CD14-positive monocyte (primary cell): ENCODE measurements at regions not wholly inside any gene's neighbourhood (a gene's known extent, or its start where the extent isn't known, plus 50 kb on each side); places are given as distances from the start of the nearest gene placed in this dataset.

Experiments used
- DNase-seq, 3 donors: peaks; one replicate each; pipeline ENCODE4 v3.0.0-alpha.2; 2011 to 2022
- H2AFZ ChIP-seq: 2 replicates; pipeline ENCODE4 v1.6.0; 2012; ENCODE audit warnings: mild to moderate bottlenecking, low read depth, low read length, inconsistent platforms; ENCODE audit not compliant: insufficient read depth, poor library complexity, severe bottlenecking
- H3K27ac ChIP-seq, 2 donors: 1 replicate in 1 of 2; 2 replicates in 1 of 2; pipeline ENCODE4 v1.5.1; 2012 to 2013; ENCODE audit warnings: low read length in 2 of 2, control low read depth in 1 of 2, inconsistent platforms in 1 of 2, low read depth in 1 of 2, mild to moderate bottlenecking in 1 of 2
- H3K27me3 ChIP-seq, 2 donors: one replicate each; pipeline versions ENCODE4 v1.6.0 to v1.6.1; 2011 to 2013; ENCODE audit warnings: low read length in 2 of 2; ENCODE audit not compliant: control insufficient read depth in 2 of 2, insufficient read depth in 2 of 2
- H3K36me3 ChIP-seq, 2 donors: replicated peaks in 1 of 2; 1 replicate in 1 of 2; 2 replicates in 1 of 2; pipeline versions ENCODE4 v1.5.1 to v1.6.1; 2012 to 2013; ENCODE audit warnings: low read length in 2 of 2, control low read depth in 1 of 2, inconsistent platforms in 1 of 2, mild to moderate bottlenecking in 1 of 2; ENCODE audit not compliant: insufficient read depth in 2 of 2, control insufficient read depth in 1 of 2
- H3K4me1 ChIP-seq, 2 donors: 1 replicate in 1 of 2; 2 replicates in 1 of 2; pipeline versions ENCODE4 v1.5.1 to v1.6.1; 2012 to 2013; ENCODE audit warnings: low read length in 2 of 2, control low read depth in 1 of 2, inconsistent platforms in 1 of 2, mild to moderate bottlenecking in 1 of 2, moderate library complexity in 1 of 2; ENCODE audit not compliant: insufficient read depth in 2 of 2, control insufficient read depth in 1 of 2
- H3K4me2 ChIP-seq: replicated peaks from 2 replicates; pipeline ENCODE3; 2012; ENCODE audit warnings: low read length, moderate library complexity, mild to moderate bottlenecking; ENCODE audit not compliant: poor library complexity, severe bottlenecking; ENCODE audit errors: extremely low read depth
- H3K4me3 ChIP-seq, 3 experiments: fragments of 200-600 bp in 1 of 3; sonication (generic) in 1 of 3; replicated peaks in 1 of 3; 1 replicate in 2 of 3; 2 replicates in 1 of 3; pipeline ENCODE4 v1.5.1; 2011 to 2013; ENCODE audit warnings: low read length in 3 of 3, mild to moderate bottlenecking in 3 of 3, control low read depth in 2 of 3, low read depth in 2 of 3, inconsistent platforms in 1 of 3, moderate library complexity in 1 of 3
- H3K79me2 ChIP-seq: 2 replicates; pipeline ENCODE4 v1.6.0; 2012; ENCODE audit warnings: mild to moderate bottlenecking, control low read depth, inconsistent platforms, low read length, moderate library complexity; ENCODE audit not compliant: insufficient read depth
- H3K9ac ChIP-seq: 2 replicates; pipeline ENCODE4 v1.6.0; 2017; ENCODE audit warnings: low read length, mild to moderate bottlenecking; ENCODE audit not compliant: insufficient read depth, poor library complexity, severe bottlenecking
- H3K9me3 ChIP-seq, 2 donors: replicated peaks in 1 of 2; 1 replicate in 1 of 2; 2 replicates in 1 of 2; pipeline versions ENCODE4 v1.5.1 to v1.6.1; 2012 to 2013; ENCODE audit warnings: low read length in 2 of 2, control low read depth in 1 of 2; ENCODE audit not compliant: control insufficient read depth in 1 of 2, insufficient read depth in 1 of 2
- H4K20me1 ChIP-seq: 2 replicates; pipeline ENCODE4 v1.6.0; 2012; ENCODE audit warnings: mild to moderate bottlenecking, low read length, control low read depth, moderate library complexity; ENCODE audit not compliant: insufficient read depth
- H3K27ac Mint-ChIP-seq, 7 donors: one replicate each; pipeline ENCODE4 v1.8.0; 2020; ENCODE audit warnings: mild to moderate bottlenecking in 7 of 7, mixed read lengths in 7 of 7, moderate library complexity in 6 of 7, inconsistent platforms in 2 of 7
- H3K27me3 Mint-ChIP-seq, 3 donors: one replicate each; pipeline ENCODE4 v1.8.0; 2021 to 2022; ENCODE audit warnings: low read depth in 3 of 3, mild to moderate bottlenecking in 3 of 3, mixed read lengths in 3 of 3, moderate library complexity in 3 of 3, inconsistent platforms in 1 of 3
- H3K36me3 Mint-ChIP-seq, 2 donors: one replicate each; pipeline ENCODE4 v1.8.0; 2020; ENCODE audit warnings: mixed read lengths in 2 of 2, inconsistent platforms in 1 of 2, mild to moderate bottlenecking in 1 of 2
- H3K4me1 Mint-ChIP-seq: one replicate; pipeline ENCODE4 v1.8.0; 2020; ENCODE audit warnings: mild to moderate bottlenecking, mixed read lengths
- H3K4me3 Mint-ChIP-seq, 2 donors: one replicate each; pipeline ENCODE4 v1.8.0; 2020; ENCODE audit warnings: mild to moderate bottlenecking in 2 of 2, mixed read lengths in 2 of 2, moderate library complexity in 1 of 2
- H3K9me3 Mint-ChIP-seq, 7 donors: one replicate each; pipeline ENCODE4 v1.8.0; 2020 to 2022; ENCODE audit warnings: mixed read lengths in 7 of 7, mild to moderate bottlenecking in 6 of 7, moderate library complexity in 6 of 7, inconsistent platforms in 2 of 7
- CTCF ChIP-seq: fragments of 200-600 bp; IDR thresholded peaks from one replicate; pipeline ENCODE4 v1.8.0; 2022; ENCODE audit warnings: antibody characterized with exemption, mild to moderate bottlenecking
- WGBS: methylation state at CpG from one replicate; pipeline ENCODE4 v1.1.5; 2013; ENCODE audit warnings: missing lambda C conversion rate; ENCODE audit not compliant: insufficient coverage; 5-methylcytosine and 5-hydroxymethylcytosine counted together
- intact Hi-C, 2 donors: fragments of 100-400 bp; cut with micrococcal nuclease; formaldehyde crosslinking; loops; one replicate each; pipeline versions ENCODE4 v1.15.0 to v1.15.1; 2023

- no peak for TF ChIP-seq CTCF
- Histone ChIP-seq H3K4me2 (no peak overlapping the region), H3K27ac (no peak overlapping the region), H3K36me3 (no peaks in the 10 kb centered on the region), H3K9ac (no peak overlapping the region), H4K20me1 (no peaks in the 10 kb centered on the region), H3K9me3 (peaks cover 4 to 16% of the 10 kb centered on the region in 2 donors), H3K79me2 (no peaks in the 10 kb centered on the region), H3K4me1 (no peaks in the 10 kb centered on the region), H2AFZ (no peak overlapping the region), H3K27me3 (no peaks in the 10 kb centered on the region), H3K4me3 (no peak overlapping the region)
- no peak overlapping the region for H3K27ac Mint-ChIP-seq
- H3K27me3 Mint-ChIP-seq = peaks cover 0 to 2% (median 1%) of the 10 kb centered on the region in 3 donors
- H3K9me3 Mint-ChIP-seq = peaks cover 0 to 12% (median 6%) of the 10 kb centered on the region in 7 donors
- H3K36me3 Mint-ChIP-seq = no peaks in the 10 kb centered on the region
- 83% methylated on average over 1 of the region's 3 CpGs for WGBS
- H3K4me1 Mint-ChIP-seq = no peaks in the 10 kb centered on the region
- DNase-seq = no peak
- H3K4me3 Mint-ChIP-seq = no peak overlapping the region
- intact Hi-C loops = no loop called here
These were observed 582.5 kb downstream of the EFNB2 start for GRCh38 chr13:105952973-105953290.

DNA sequence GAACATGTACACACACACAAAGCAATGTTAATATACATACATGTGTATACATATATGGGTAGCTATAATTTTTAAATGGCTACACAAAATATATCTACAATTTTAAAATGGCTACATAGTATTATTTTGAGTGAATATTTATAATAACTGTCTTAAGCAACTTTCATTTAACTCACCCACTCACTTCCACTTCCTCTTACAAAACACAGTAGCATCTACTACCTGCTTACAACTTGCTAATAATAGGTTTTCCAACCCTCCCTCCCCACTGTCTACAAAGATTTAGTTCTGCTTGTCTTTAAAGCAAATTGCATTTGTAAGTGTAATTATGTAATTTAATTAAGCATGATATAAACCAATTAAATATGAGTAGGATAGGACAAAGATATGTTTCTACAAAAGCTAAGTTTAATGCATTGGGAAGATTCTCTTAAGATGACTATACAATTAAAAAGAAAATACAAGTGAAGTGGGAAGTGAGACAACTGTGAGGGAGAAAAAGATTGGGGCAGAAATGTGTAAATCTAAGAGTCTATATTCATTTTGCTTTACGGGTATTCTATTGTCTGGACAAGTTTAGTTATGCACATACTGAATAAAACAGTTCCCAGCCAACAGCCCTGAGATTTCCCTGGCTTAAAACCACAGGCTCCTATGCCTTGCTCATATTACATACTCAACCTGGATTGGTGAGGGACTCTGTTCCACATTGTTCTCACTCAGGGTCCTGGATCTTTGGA is 583.1 kb downstream of the EFNB2 start:
- DNase-seq = no peak
- H3K36me3 Mint-ChIP-seq = no peaks in the 10 kb centered on the region
- no peaks in the 10 kb centered on the region for H3K4me1 Mint-ChIP-seq
- Histone ChIP-seq H3K27me3 (no peaks in the 10 kb centered on the region), H3K79me2 (no peaks in the 10 kb centered on the region), H3K36me3 (no peaks in the 10 kb centered on the region), H3K9ac (no peak overlapping the region), H4K20me1 (no peaks in the 10 kb centered on the region), H2AFZ (no peak overlapping the region), H3K4me1 (no peaks in the 10 kb centered on the region), H3K4me3 (no peak overlapping the region), H3K4me2 (no peak overlapping the region), H3K27ac (no peak overlapping the region), H3K9me3 (peaks cover 4 to 14% of the 10 kb centered on the region in 2 donors)
- H3K4me3 Mint-ChIP-seq = no peak overlapping the region
- intact Hi-C loops = no loop called here
- H3K27me3 Mint-ChIP-seq = peaks cover 0 to 2% (median 1%) of the 10 kb centered on the region in 3 donors
- no peak for TF ChIP-seq CTCF
- no peak overlapping the region for H3K27ac Mint-ChIP-seq
- no CpG with 5 or more reads among the region's 1 CpG for WGBS
- H3K9me3 Mint-ChIP-seq = peaks cover 0 to 12% (median 6%) of the 10 kb centered on the region in 7 donors
